ENCODE measurements at regions not wholly inside any gene's neighbourhood (a gene's known extent, or its start where the extent isn't known, plus 50 kb on each side); places are given as distances from the start of the nearest gene placed in this dataset.

DNA sequence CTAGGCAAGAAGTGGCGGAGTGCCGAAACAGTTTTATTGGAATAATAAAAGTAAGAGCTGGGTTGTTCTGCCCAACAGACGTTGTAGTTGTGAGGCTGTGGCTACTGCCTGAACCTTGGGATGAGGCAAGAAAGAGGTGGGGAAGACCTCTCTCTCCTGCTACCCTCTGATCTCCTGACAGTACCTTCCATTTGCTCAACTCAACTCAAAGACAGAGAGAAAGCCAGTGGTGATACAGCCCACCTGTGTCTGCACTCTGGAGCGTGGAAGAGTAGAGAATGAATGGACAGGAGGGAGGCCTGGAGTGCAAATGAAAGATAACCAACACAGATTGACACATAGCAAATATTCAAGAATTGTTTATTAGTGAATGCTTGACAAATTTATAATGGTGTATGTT is 590.3 kb downstream of the NYAP2 start:
- TF ChIP-seq, protein P1, sequence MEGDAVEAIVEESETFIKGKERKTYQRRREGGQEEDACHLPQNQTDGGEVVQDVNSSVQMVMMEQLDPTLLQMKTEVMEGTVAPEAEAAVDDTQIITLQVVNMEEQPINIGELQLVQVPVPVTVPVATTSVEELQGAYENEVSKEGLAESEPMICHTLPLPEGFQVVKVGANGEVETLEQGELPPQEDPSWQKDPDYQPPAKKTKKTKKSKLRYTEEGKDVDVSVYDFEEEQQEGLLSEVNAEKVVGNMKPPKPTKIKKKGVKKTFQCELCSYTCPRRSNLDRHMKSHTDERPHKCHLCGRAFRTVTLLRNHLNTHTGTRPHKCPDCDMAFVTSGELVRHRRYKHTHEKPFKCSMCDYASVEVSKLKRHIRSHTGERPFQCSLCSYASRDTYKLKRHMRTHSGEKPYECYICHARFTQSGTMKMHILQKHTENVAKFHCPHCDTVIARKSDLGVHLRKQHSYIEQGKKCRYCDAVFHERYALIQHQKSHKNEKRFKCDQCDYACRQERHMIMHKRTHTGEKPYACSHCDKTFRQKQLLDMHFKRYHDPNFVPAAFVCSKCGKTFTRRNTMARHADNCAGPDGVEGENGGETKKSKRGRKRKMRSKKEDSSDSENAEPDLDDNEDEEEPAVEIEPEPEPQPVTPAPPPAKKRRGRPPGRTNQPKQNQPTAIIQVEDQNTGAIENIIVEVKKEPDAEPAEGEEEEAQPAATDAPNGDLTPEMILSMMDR (conservative IDR thresholded peaks at IDR 0.05), result no peak
- TF ChIP-seq ZFX (IDR thresholded peaks at IDR 0.05), result no peak
